HG03066 (cell line): ENCODE measurements at regions not wholly inside any gene's neighbourhood (a gene's known extent, or its start where the extent isn't known, plus 50 kb on each side); places are given as distances from the start of the nearest gene placed in this dataset.

Experiments used
- ATAC-seq: cut with Tn5 transposase; IDR thresholded peaks from one replicate; pipeline ENCODE4 v1.9.1; 2021; ENCODE audit warnings: low read depth; ENCODE audit not compliant: unreplicated experiment

DNA sequence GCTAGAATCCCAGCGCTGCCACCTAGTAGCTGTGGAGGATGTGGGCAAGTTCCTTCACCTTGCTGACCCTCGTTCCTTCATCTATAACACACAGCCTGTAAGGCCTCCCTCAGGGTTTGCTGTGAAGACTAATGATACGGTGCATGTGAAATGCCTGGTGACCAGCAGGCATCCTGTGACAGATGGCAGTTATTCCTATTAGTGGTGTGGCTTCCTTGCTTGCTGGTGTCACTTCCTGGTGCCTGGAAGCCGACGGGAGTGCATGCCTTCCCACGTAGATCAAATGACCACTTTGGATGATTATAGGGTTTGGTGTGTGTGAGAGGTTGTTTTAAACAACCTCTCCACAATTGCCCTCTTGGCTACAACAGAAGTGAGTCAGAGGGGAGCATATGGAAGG is 894.9 kb downstream of the VRK1 start:
- no peak for ATAC-seq

- ATAC-seq, result no peak
These were observed 898.3 kb downstream of the VRK1 start for GRCh38 chr14:97695456-97695981.

DNA sequence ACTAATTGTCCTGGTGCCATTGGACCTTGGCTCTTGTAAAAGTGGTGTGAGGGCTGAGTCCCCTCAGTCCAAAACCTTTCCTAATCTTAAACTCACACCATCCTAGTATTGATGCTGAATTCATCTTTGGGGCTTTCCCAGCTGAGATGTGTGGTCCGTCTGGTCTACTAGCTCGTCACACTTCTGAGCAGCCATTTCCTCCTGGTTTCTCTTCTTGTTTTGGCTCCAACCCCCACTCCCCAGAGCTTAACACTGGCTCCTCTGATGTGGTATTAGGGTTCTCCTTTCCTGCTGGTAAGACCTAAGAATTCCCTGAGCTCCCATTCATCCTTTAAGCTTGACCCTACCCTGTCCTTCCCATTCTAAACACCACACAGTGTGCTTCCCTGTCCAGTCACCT is 900.6 kb downstream of the VRK1 start:
- ATAC-seq, result no peak

- no peak for ATAC-seq
These were observed 901.8 kb downstream of the VRK1 start for GRCh38 chr14:97699026-97699425.

- ATAC-seq, result no peak
These were observed 906.0 kb downstream of the VRK1 start for GRCh38 chr14:97703006-97703760.

- ATAC-seq, result no peak
These were observed 907.2 kb downstream of the VRK1 start for GRCh38 chr14:97704316-97704885.

DNA sequence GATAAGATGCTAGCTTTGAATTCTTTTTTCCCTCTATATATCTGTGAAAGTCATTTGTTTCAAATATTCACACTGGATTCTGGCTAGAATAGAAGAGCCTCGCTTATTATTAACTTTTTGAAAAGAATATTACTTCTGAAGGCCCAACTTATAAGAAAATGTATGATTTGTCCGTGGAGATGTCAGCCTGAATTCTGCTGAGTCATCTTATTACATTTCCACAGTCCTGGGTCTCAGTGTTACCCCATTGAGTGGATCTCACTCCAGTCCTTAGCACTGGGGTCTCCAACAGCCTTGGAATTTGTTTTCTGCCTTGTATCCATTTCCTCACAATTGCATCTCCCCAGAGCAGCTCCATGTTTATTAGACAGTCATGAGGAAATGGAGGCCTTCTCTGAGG is 907.9 kb downstream of the VRK1 start:
- ATAC-seq, result no peak

DNA sequence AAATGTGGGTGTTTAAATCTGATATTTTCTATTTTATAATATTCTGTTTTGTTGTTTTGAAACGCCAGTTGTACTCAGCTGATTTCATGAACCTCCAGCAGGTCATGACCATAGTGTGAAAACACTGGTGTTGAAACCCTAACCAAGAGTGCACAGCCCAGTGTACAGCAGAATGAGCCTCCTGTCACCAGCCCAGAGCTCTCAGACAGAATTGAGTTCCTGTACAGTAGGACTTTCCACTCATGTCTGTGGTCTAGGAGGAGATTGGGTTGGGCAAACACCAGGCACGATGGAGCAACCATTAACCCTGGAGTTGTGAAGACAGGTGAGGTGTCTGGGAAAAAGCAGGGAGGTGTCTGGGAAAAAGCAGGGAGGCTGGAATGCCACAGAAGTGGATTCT is 908.8 kb downstream of the VRK1 start:
- ATAC-seq, result no peak

GRCh38 chr14:97706819-97707218 is 909.6 kb downstream of the VRK1 start:
- no peak for ATAC-seq

GRCh38 chr14:97707603-97708002 is 910.4 kb downstream of the VRK1 start:
- ATAC-seq, result no peak

- ATAC-seq, result no peak
These were observed 912.4 kb downstream of the VRK1 start for GRCh38 chr14:97709552-97709951.

GRCh38 chr14:97710726-97711125 is 913.5 kb downstream of the VRK1 start:
- no peak for ATAC-seq

GRCh38 chr14:97712471-97712870 is 915.3 kb downstream of the VRK1 start:
- ATAC-seq, result no peak

DNA sequence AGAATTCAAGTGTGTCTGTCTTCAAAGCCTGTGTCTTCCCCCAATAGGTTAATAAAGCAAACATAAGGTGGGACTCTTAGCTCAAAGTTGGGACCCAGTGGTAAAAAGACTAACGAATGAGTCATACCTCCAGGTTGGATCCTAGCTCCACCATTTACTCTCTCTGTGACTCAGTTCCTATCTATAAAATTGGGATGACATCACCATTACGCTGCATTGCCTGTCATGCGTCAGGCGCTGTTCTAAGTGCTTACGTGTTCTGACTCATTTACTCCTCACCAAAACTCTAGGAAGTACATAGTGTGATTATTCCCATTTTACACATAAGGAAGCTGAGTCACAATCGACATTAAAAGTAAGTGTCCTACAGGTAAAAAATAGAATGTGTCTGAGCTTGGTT is 915.8 kb downstream of the VRK1 start:
- ATAC-seq, result no peak

DNA sequence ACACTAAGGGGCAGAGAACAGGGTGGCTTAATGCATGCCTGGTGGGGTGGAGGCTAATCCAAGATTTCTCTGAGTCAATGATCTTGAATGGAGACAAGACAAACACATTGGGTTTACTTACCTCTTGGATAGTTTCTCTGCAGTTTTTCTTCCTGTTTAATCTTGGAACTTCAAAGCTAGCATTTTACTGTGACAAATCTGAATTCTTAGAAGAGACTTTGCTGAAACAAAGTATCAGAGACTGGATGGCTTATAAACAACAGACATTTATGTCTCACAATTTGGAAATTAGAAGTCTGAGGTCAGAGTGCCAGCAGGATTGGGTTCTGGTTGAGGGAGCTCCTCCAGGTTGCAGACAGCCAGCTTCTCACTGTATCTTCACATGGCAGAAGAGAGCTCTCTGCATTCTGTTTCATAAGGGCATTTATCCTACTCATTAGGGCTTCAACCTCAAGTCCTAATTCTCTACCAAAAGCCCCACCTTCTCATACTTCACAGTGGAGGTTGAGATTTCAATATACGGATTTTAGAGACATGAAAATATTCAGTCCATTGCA is 921.8 kb downstream of the VRK1 start:
- no peak for ATAC-seq

- ATAC-seq, result no peak
These were observed 922.7 kb downstream of the VRK1 start for GRCh38 chr14:97719931-97720330.

GRCh38 chr14:97723351-97723750 is 926.2 kb downstream of the VRK1 start:
- no peak for ATAC-seq

DNA sequence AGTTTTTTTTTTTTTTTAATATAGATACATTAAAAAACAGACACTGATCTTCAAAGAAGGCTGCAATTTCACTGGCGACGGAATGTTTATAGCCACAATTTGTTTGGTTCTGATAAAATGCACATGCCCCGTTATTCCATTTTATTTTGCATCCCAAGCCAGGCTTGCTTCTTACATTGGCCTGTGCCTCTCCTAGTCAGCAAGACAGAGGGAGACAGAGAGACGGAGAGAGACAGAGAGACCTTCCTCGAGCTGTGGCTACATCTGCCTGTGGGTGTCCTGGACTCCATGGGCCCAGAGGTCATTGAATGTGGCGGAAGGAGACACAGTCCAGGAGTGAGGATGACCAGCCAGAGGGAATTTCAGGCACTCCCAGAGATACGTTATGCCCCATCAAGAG is 926.6 kb downstream of the VRK1 start:
- ATAC-seq, result no peak

DNA sequence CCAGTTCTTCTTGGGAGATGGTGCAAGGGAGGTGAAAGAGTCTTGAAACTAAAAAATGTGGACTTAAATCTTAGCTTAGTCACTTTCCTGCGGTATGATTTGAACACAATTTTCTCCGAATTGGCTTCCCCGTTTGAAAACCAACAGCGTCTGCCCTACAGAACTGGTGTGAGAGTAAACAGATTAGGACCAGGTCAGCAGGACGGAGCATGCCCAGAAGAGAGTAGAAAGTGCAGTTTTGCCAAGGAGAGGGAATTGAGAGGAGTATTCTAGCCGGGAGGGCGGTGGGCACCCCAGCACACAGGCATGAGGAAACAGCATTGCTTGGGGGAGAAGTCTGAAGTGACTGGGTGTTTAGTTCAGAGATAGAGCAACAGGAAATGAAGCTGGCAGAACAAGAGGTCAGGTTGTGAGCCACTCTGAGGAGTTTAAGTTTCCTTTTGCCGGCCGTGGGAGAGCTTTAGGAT is 927.1 kb downstream of the VRK1 start:
- ATAC-seq, result no peak

GRCh38 chr14:97726676-97727075 is 929.5 kb downstream of the VRK1 start:
- ATAC-seq, result no peak

DNA sequence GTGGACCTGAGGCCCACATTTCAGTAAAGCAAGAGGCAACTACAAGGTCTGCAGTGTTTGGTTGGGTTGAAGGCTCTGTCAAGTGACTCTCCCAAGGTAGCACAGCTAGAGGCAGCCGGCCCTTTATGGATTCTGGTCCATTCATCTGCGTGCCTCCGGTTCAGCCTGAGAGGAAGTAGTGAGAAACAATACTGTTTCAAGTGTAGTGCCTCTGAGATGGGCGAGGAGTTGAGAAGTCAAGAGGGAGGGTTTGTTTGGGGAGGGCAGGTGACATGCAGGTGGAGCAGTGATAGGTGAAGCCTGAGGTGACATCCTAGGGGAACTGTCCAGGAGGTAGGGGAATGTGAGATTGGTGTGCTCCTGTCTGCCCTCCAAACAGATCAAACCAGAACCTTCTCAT is 933.5 kb downstream of the VRK1 start:
- ATAC-seq, result no peak

DNA sequence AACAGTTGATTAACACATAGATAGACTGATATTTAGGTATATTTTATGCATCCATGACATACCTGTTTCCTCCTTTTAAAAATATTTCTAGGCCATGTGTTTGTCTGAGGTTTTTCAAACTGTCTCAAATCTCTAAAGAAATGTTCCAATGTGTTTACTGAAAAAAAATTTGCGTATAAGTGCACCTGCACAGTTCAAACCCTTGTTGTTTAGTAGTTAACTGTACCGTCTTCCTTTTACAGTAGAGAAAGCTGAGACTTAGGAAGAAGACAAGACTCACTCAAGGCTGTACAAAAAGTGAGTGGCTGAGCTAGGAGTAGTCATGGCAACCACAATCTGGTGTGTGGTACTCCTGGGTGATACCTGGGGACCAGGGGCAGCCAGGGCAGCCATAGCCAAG is 934.6 kb downstream of the VRK1 start:
- no peak for ATAC-seq
